Mucosa of stomach (tissue), 1 donor: ENCODE measurements at regions not wholly inside any gene's neighbourhood (a gene's known extent, or its start where the extent isn't known, plus 50 kb on each side); places are given as distances from the start of the nearest gene placed in this dataset.

ENCODE experiments used
- H3K27me3 ChIP-seq: one replicate; pipeline ENCODE4 v1.7.0; 2013; ENCODE audit warnings: mild to moderate bottlenecking, low read length; ENCODE audit not compliant: control insufficient read depth, insufficient read depth
- H3K36me3 ChIP-seq: one replicate; pipeline ENCODE4 v1.7.0; 2013; ENCODE audit warnings: low read length; ENCODE audit not compliant: control insufficient read depth, insufficient read depth
- H3K4me1 ChIP-seq: one replicate; pipeline ENCODE4 v1.7.0; 2013; ENCODE audit warnings: mild to moderate bottlenecking, low read length; ENCODE audit not compliant: control insufficient read depth, insufficient read depth
- H3K4me3 ChIP-seq: one replicate; pipeline ENCODE4 v1.7.0; 2013; ENCODE audit warnings: low read length
- H3K9ac ChIP-seq: one replicate; pipeline ENCODE4 v1.7.0; 2013; ENCODE audit warnings: mild to moderate bottlenecking, low read length, moderate library complexity
- H3K9me3 ChIP-seq: one replicate; pipeline ENCODE4 v1.7.0; 2013; ENCODE audit warnings: mild to moderate bottlenecking, low read length, moderate library complexity; ENCODE audit not compliant: control insufficient read depth
- donor health status: Pancreatic carcinoma.

- H3K4me3 ChIP-seq, result no peak overlapping the region
- no peak overlapping the region for H3K9ac ChIP-seq
- H3K9me3 ChIP-seq, result no peaks in the 10 kb centered on the region
- H3K36me3 ChIP-seq, result no peaks in the 10 kb centered on the region
- H3K4me1 ChIP-seq, result no peaks in the 10 kb centered on the region
- H3K27me3 ChIP-seq, result no peaks in the 10 kb centered on the region
These were observed 437.1 kb downstream of the HTR7 start for GRCh38 chr10:90420637-90421318.

GRCh38 chr10:90421874-90422273 lies 436.0 kb downstream of the HTR7 start:
- Histone ChIP-seq H3K9me3 (no peaks in the 10 kb centered on the region), H3K4me1 (no peaks in the 10 kb centered on the region), H3K27me3 (no peaks in the 10 kb centered on the region), H3K9ac (no peak overlapping the region), H3K36me3 (no peaks in the 10 kb centered on the region), H3K4me3 (no peak overlapping the region)

DNA sequence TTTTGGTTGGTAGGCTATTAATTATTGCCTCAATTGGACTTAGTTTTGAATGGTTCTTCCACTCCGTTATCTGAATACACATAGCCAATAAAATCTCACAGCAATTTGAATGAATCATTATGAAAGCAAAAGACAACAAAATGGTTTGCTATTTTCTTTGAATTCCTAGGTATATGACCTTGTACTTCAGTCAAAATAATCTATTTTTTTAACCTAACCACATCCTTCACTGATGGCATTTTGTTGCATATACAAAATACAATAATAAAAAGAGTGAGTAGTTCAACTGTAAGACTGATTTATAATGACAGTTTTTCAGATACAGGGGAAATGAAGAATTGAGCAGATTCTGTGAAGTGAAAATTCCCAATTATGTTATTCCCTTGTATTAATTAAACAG lies 433.1 kb downstream of the HTR7 start:
- no peaks in the 10 kb centered on the region for H3K27me3 ChIP-seq
- no peak overlapping the region for H3K9ac ChIP-seq
- H3K4me1 ChIP-seq, result no peaks in the 10 kb centered on the region
- no peaks in the 10 kb centered on the region for H3K9me3 ChIP-seq
- H3K4me3 ChIP-seq, result no peak overlapping the region
- no peaks in the 10 kb centered on the region for H3K36me3 ChIP-seq

DNA sequence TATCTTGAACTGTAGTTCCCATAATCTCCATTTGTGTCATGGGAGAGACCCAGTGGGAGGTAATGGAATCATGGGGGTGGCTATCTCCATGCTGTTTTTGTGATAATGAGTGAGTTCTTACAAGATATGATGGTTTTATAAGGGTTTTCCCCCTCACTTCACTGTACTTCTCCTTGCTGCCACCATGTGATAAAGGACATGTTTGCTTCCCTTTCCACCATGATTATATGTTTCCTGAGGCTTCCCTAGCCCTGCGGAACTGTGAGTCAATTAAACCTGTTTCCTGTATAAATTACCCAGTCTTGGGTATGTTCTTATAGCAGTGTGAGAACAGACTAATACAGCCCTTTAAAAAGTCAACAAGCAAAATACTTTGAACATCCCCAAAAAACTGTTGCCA lies 427.7 kb downstream of the HTR7 start:
- H3K27me3 ChIP-seq, result no peaks in the 10 kb centered on the region
- no peak overlapping the region for H3K4me3 ChIP-seq
- H3K36me3 ChIP-seq, result no peaks in the 10 kb centered on the region
- H3K9ac ChIP-seq, result no peak overlapping the region
- no peaks in the 10 kb centered on the region for H3K4me1 ChIP-seq
- H3K9me3 ChIP-seq, result no peaks in the 10 kb centered on the region

DNA sequence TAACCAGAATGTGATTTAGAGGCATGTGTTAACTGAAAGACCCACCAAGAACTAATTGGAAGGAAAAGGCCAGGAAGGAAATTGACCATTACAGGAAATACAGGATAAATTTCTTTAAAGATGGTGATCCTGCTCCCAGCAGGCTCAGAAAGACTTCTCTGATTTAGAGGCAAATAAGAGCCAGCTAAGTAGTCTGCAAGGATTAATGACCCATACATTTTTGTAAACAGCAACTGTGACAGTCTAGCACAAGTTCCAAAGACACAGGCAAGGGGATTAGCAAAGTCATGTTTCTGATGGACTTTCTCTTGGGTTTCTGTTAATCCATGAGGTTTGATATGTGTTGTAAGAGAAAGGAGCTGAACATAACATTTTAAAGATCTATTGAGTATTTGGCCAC lies 425.0 kb downstream of the HTR7 start:
- Histone ChIP-seq H3K36me3 (no peaks in the 10 kb centered on the region), H3K9me3 (no peaks in the 10 kb centered on the region), H3K4me1 (no peaks in the 10 kb centered on the region)

DNA sequence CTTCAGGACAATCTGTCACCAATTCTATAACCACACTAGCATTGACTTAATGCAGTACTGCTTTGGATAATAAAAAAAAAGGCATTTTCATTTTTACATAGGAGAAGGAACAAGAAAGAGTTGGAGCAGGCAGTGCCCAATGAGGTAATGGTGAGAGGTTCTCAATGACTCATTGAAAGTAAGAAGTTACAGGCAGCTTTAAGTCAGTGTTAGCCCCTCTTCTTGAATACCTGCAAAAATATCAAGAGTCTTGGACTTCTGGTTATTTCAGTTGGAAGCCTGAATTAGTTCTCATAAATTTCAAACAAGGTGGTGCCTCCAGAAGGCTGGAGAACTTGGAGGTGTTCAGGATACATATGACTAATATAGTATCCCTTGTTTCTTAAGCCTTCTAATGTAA lies 422.5 kb downstream of the HTR7 start:
- Histone ChIP-seq H3K4me3 (no peak overlapping the region), H3K36me3 (no peaks in the 10 kb centered on the region), H3K9ac (no peak overlapping the region), H3K27me3 (no peaks in the 10 kb centered on the region), H3K4me1 (no peaks in the 10 kb centered on the region), H3K9me3 (no peaks in the 10 kb centered on the region)

More for the DNA sequence above, 425.0 kb downstream of the HTR7 start:
- Histone ChIP-seq H3K4me3 (no peak overlapping the region), H3K9ac (no peak overlapping the region), H3K27me3 (no peaks in the 10 kb centered on the region)

DNA sequence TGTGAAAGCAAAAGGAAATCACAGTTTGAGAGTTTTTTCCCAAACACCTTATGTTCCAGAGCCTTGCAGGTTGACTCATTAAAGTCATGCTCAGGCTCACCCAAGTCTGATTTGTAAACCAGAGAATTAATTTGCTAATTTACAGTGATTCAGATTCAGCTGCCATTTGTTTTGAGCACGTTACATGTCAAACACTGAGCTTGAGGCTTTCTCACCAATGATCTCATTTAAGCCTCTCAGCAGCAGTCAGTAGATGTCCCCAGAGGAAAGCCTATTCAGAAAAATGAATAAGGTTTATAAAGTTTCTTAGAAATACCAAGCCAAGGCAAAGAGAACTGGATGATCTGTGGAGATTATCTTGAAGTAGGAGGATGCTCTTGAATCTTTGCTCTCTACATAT lies 420.4 kb downstream of the HTR7 start:
- H3K4me1 ChIP-seq, result no peaks in the 10 kb centered on the region
- no peaks in the 10 kb centered on the region for H3K27me3 ChIP-seq
- no peak overlapping the region for H3K9ac ChIP-seq
- no peaks in the 10 kb centered on the region for H3K36me3 ChIP-seq
- H3K4me3 ChIP-seq, result no peak overlapping the region
- no peaks in the 10 kb centered on the region for H3K9me3 ChIP-seq

GRCh38 chr10:90440870-90441269 lies 417.0 kb downstream of the HTR7 start:
- Histone ChIP-seq H3K4me1 (no peaks in the 10 kb centered on the region), H3K36me3 (no peaks in the 10 kb centered on the region), H3K9me3 (no peaks in the 10 kb centered on the region), H3K4me3 (no peak overlapping the region), H3K9ac (no peak overlapping the region), H3K27me3 (no peaks in the 10 kb centered on the region)

GRCh38 chr10:90443342-90443741 lies 414.5 kb downstream of the HTR7 start:
- Histone ChIP-seq H3K4me1 (no peaks in the 10 kb centered on the region), H3K9me3 (no peaks in the 10 kb centered on the region), H3K4me3 (no peak overlapping the region), H3K9ac (no peak overlapping the region), H3K27me3 (no peaks in the 10 kb centered on the region), H3K36me3 (no peaks in the 10 kb centered on the region)

GRCh38 chr10:90447831-90448230 lies 410.0 kb downstream of the HTR7 start:
- no peaks in the 10 kb centered on the region for H3K9me3 ChIP-seq
- H3K27me3 ChIP-seq, result no peaks in the 10 kb centered on the region
- H3K4me3 ChIP-seq, result no peak overlapping the region
- H3K36me3 ChIP-seq, result no peaks in the 10 kb centered on the region
- no peak overlapping the region for H3K9ac ChIP-seq
- no peaks in the 10 kb centered on the region for H3K4me1 ChIP-seq

- no peaks in the 10 kb centered on the region for H3K9me3 ChIP-seq
- no peaks in the 10 kb centered on the region for H3K27me3 ChIP-seq
- H3K4me3 ChIP-seq, result no peak overlapping the region
- H3K4me1 ChIP-seq, result no peaks in the 10 kb centered on the region
- no peaks in the 10 kb centered on the region for H3K36me3 ChIP-seq
- no peak overlapping the region for H3K9ac ChIP-seq
These were observed 407.0 kb downstream of the HTR7 start for GRCh38 chr10:90450797-90451196.

DNA sequence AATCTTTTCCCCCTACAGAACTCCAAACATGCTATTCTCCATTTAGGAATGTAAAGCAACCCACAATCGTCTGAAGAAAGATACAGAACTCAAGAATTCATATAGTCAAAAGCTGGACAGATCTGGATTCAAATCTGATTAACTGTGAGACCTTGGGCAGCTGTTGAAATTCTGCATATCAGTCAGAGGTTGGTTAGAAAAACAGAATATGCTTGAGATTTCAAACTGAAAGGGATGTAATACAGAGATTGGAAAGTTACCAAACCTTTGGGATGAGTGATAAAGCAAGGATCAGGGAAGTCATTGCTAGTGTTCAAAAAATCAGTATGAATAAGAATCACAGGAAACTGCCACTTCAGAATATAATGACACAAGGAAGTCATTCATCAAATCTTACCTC lies 406.6 kb downstream of the HTR7 start:
- H3K4me1 ChIP-seq, result no peaks in the 10 kb centered on the region
- H3K4me3 ChIP-seq, result no peak overlapping the region
- no peaks in the 10 kb centered on the region for H3K36me3 ChIP-seq
- no peaks in the 10 kb centered on the region for H3K27me3 ChIP-seq
- H3K9me3 ChIP-seq, result no peaks in the 10 kb centered on the region
- no peak overlapping the region for H3K9ac ChIP-seq

DNA sequence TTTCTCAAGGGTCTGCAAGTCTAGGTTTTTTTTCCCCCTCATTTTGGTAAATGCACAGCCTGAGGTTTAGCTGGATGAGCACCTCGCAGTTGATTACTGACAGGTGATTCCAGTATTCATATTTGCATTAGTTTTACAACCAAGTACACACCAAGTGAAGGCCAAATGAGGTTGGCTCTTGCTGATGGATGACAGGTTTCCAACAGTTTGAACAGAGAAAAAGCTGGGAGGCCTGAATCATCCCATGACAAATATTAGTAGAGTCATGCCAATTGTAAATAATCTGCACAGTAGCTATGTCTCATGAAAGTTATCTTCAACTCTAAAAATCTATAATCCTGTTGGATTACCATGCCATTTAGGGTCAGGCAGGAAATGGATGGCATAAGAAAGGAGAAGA lies 399.8 kb downstream of the HTR7 start:
- H3K4me3 ChIP-seq, result no peak overlapping the region
- H3K27me3 ChIP-seq, result no peaks in the 10 kb centered on the region
- H3K36me3 ChIP-seq, result no peaks in the 10 kb centered on the region
- no peaks in the 10 kb centered on the region for H3K9me3 ChIP-seq
- H3K9ac ChIP-seq, result no peak overlapping the region
- no peaks in the 10 kb centered on the region for H3K4me1 ChIP-seq
